HG02571 (cell line): ENCODE measurements at regions not wholly inside any gene's neighbourhood (a gene's known extent, or its start where the extent isn't known, plus 50 kb on each side); places are given as distances from the start of the nearest gene placed in this dataset.

Experiments
- ATAC-seq: cut with Tn5 transposase; IDR thresholded peaks from one replicate; pipeline ENCODE4 v1.9.1; 2021; ENCODE audit warnings: mild to moderate bottlenecking, moderate library complexity; ENCODE audit not compliant: unreplicated experiment

DNA sequence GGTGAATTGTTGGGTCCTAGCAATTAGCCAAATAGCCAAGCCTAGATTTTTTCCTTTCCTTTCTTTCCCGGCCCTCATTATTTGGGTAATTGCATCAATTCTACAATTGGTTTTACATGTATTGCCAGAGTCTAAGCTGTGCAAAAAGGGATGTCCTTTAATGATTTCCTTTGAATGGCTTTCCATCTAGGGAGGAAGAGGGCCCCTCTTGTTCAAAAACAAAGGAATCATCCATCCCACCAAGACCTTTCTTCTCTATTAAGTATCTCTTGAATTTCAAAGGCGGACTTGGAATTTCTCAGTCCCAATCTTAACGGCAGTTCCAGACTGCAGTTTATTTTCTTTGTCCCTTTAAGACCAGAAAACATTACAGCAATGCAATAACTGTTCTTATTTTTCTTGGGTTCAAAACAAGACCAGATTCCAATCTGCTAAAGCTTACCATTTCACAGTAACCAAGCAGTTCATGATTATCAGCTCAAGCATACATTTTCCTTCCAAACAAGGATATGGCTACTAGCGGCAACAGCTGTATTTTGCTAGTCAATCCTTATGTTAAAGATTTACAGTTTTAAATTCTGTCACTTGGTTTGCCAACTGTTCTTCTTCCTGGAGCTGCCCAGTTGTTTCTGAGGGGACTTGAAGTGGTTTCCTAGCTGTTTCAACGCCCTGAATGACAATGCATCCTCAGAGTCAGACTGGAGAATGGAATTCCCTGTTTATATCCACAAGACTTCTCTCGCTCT, 91.4 kb upstream of the LRIG1 start:
- ATAC-seq, result no peak

DNA sequence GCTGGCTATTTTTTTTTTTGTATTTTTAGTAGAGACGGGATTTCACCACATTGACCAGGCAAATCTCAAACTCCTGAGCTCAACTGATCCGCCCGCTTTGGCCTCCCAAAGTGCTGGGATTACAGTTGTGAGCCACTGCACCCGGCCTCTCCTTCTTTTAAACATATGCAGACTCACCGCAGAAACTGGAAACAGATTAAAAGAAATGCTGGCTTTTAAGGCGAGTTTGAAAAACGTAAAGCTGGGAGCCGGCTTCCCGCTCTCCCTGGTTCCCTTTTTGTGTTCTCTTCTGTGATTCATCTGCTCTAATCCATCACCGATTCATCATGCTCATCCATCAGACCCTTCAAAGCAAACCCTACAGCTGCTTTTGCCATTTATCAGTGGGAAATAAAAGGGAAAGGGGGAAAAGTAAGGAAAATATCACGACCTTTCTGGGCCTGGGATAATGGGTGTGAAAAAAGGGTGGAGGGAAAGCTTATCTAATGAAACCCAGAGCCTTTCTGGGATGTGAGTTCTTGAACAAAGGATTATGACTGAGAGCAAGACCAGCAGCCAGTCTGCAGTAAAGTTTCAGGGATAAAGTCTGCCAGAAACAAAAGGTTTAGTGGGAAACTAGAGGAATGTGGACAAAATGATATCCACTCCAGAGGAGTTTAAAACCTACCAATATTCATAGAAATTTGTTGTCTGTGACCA, 92.3 kb upstream of the LRIG1 start:
- no peak for ATAC-seq

DNA sequence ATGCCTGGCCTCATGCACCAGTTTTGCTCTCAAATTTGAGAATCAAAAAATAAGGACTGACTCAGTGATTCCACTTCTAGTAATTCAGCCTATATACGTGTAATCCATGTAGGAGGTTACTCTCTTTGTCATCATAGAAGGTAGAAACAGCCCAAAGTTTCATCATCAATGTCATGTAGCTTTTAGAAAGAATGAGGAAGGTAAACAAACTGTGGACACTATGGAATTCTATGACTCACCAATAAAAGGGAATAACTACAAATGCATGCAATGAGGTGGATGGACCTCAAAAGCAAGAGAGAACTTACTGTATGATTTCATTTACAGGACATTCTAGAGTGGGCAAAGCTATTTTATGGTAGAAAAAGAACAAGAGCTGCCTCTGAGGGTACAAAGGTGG, 93.2 kb upstream of the LRIG1 start:
- ATAC-seq, result no peak

DNA sequence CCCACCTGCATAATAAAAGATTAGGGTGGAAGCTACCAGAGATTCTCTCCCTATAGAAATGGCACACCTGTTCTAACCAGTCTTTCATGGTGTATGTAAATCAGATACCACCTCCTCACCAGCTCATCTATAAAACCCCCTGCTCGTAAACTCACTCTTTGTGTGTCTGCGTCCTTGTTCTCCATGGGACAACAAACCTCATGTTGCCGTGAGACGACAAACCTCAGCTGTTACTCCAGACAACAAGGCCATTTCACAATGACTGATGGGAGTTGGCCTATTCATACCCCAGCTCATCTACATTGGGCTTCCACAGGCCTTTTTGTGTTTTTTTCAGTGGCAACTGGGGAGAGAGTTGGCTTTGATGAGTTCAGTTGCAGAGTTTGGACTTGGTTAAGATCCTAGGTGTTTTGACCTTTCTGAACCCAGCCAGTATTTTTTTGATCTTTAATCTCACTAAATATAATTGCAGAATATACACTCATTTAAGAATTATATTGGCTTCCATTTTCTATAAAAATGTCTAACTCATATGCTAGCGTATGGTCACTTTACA, 96.6 kb upstream of the LRIG1 start:
- no peak for ATAC-seq

DNA sequence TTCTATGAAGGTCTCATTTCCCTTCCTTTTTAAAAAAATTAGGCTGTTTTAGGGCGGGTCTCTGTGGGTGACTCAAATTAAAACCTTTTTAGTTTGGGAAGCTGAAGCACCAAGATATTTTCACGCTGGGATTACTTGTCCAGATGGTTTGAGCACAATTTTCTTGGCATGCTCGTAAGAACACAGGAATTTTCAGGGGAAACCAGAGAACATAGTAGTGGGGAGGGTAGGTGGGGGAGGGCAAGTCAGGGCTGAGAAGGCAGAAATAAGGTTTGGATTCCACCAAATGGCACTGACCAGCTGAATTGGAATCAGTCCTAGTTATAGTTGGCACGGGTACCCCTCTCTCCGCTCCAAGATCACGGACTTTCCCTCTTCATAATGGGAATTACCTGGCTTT, 97.3 kb upstream of the LRIG1 start:
- no peak for ATAC-seq

DNA sequence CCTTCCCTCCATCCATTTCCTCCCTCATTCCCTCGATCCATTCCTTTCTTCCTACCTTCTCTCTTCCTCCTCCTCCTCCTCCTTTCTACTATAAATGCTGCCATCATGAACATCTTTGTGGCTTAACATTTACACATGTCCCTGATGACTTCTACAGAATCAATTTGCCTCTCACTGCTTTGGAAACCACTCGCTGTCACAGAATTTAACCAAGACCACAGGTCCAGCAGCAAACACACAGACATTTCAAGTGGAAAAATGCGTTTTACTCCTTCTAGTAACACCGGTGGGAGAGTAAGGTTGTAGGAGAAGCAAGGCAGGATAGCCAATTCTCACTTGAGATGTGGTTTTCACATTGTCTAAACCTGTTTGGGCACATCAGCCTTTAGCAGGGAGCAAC, 101.4 kb upstream of the LRIG1 start:
- no peak for ATAC-seq

DNA sequence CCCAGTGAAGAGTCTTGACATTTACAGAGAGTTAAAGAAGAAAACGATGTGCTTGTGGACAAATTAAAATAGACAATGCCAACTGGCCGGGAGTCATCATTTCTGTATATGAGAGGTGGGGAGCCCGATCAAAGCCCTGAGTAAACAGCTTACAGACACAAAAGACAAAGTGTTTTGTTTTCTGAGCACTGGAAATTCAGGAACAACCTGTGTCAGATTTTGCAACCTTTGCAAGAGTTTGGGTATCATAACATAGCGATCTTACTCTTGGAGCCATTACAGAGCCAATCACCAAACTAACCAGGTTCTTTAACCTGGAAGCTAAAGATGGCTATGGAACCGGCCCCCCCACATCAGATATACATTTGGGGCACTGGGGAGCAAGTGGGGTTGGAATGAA, 101.9 kb upstream of the LRIG1 start:
- no peak for ATAC-seq

DNA sequence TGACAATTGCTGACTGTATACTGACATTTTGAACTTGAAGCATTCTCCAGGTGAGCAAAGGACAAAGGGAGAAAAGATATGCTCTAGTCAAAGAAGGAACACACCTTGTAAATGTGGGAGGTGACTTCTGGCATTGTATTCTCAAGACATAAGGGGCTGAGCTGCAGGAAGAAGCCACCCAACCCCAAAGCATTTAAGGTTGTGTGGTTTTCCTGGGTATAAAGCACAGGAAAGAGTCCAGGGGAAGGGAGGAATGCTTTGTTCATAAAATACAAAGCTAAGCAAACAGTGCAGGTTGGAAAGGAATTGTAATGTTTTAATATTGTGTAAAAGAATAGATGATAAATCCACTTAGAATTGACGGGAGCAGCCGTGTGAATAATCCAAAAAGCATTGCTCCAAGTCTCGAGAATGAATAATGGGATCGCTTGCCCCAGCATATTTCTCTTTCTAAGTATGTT, 102.4 kb upstream of the LRIG1 start:
- ATAC-seq, result no peak

DNA sequence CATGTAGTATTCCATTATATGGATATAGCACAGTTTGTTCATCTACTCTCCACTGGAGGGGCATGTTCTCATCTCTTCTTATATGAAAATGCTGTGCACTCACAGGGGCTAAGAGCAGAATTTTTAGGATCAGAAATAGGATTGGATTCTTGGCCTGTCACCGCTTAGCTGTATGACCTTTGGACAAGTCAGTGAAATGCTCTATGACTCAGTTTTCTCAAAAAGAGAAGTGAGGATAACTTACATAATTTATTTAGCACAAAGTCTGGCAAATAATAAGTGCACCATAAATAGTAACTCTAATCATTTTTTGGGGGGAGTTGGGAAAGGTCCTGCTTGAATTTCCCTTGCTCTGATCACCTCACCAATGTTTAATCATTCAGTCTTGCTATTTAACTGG, 103.7 kb upstream of the LRIG1 start:
- ATAC-seq, result no peak

DNA sequence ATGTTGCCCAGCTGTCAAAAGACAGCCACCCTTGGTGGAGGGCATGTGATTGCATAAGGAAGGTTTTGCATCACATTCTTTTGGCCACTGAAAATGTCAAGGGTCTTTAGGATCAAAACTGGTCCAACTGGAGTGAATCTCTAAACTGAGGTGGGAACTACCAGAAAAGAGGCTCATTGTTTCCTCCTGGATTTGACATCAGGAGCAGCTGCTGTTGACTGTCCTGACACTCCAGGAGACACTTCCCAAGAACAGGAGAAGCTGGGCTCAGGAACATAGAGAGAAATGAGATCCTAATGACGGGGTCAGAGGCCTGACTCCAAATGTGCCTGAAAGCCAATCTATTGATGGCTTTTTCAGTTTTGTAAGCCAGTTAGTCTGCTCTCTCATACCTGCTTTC, 105.3 kb upstream of the LRIG1 start:
- no peak for ATAC-seq

DNA sequence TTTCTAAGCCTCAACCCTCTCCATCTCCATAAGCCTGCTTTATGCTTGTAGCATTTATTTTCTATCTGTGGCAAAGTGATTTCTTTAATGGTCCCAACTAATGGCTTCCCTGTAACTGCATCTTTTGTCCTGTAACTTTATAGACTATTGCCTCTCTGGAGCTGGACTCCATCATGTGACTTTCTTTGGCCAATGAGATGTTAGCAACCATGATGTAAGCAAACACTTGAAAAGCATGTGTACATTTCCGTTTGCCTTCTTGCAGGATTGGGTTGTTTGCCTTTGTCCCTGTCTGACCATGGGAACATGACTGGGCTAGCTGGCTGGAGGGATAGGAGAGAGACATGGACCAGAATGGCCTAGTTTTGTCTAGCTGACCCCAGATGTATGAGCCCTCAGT, 106.0 kb upstream of the LRIG1 start:
- no peak for ATAC-seq

DNA sequence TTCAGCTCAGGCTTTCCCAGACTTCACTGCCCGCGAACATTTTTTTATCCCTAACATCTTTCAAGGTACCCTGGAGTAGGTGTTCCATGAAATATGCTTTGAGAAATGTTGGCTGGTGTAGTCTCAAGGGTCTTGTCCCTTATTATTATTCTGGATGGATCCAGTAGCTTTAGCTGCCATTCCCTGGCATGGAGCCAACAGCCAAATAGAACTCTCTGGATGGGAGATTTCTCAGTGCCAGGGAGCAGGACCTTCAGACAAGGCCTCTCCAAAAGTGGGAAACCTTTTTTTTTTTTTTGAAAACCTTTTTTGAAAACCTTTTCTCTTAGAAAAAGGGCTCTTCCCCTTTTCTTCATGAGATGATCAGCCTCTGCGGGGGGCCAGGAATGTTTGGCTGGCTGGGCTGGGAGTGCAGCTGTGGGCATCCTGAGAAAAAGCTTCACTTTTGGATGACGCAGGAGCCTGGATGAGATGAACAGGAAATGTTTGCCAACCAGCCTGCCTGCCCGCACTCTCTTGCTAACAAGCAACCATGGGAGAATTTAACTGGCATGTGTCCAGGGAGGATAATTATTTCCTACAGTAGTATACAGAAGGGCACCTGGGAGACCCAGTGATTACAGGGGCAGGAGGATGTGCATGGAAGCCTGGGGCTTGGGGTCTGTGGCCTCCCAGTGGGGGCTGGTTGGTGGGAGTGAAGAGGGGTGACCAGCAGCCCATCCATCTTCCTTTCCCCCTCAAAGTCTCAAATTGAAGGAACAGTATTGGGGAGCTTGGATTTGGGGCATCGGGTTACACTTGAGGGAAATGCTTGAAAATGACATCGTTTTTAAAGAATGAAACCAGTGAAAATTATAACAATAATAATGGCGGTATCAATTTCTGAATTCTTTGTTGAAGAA, 109.1 kb upstream of the LRIG1 start:
- no peak for ATAC-seq

DNA sequence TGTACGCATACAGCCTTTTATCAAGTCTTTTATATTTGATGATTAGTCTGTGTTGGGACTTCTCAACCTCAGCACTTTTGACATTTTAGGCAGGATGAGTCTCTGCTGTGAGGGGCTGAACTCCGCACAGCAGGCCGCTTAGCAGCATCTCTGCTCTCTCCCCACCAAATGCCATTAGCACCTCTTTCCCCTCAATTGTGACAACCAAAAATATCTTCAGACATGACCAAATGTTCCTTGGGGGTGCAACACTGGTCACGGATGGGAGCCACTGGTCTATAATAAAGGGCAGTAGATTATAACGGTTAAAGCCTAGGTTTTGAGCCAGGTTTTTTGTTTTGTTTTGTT, 109.7 kb upstream of the LRIG1 start:
- ATAC-seq, result no peak

DNA sequence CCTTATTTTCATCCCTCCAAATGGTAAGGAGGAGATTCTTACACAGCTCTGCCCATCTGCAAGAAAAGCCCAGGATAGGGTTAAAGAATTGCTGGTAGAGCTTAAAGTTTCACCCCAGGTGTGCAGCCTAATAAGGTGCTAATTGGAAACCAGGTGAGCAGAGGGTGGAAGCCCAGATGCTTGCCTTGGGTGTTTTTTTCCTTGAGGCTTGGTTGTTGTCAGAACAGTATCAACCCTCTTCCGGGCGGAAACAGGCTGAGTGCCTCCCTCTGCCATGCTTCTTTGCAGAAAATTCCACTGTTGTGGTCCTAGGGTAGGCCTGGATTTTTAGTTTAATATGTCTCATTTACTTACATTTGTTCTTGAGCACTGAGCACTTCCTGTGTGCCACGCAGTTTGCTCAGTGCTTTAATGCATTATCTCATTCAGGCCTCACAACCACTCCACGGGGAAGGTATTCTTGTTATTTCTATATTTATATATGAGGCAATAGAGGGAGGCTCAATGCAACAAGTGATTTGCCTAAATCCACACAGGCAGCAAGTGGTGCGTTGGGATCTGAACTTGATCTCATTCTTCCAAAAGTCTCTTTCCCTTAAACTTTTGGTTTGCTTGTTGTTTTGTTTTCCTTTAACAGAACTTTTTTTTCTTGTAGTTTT, 115.0 kb upstream of the LRIG1 start:
- ATAC-seq, result no peak

DNA sequence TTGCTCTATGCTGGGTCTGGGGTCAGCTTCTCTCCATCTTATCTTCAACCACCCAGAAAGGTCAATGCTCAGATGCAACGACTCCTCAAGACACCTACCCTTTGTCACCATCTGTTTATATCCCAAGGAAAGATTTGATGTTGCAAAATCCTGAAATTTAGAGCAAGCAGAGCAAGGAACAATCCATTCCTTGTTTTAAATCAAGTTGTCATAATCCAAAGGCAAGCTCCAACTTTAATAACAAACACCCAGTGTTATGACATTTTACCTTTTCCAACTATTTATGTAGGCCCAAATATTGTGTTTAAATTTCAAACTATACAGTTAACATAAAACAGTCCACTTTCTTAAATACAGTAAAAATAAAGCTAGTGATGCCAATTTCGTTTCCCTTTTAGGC, 116.5 kb upstream of the LRIG1 start:
- ATAC-seq, result no peak

DNA sequence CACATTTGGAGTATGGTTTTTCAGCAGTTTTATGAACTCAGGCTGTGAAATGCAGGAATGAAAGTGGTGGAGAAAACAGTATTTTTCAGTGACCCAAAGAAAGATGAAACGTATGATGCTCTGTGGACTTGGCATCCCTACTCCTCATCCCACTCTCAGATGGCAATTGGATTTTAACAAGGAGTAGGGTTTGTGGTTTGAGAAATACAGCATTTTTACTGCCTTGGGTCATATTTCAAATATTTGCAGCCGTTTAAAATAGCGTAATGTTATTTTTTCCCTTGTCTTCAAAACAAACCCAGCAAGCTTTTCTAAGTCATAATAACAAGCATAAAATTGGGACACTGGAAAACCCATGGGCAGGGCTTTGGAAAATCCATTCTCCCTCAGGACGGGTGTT, 117.2 kb upstream of the LRIG1 start:
- no peak for ATAC-seq

DNA sequence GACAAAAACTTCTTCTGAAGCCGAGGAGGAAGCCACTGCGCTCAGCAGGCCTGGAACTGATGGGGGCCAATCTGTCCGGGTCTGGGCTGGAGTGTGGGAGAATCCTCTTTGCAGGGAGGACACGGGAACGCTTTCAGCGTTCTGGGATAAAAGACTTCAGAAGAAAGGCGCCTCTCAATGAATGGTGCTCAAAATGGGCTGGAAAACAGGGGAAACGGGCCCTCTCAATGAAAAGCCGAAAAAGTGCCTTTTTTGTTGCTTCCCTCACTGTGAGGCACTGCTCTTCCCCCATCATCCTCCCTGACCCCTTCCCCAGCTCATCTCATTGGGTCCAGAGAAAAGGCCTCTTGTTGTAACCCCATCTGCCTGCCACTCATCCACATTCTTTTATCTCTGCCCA, 119.5 kb upstream of the LRIG1 start:
- no peak for ATAC-seq

DNA sequence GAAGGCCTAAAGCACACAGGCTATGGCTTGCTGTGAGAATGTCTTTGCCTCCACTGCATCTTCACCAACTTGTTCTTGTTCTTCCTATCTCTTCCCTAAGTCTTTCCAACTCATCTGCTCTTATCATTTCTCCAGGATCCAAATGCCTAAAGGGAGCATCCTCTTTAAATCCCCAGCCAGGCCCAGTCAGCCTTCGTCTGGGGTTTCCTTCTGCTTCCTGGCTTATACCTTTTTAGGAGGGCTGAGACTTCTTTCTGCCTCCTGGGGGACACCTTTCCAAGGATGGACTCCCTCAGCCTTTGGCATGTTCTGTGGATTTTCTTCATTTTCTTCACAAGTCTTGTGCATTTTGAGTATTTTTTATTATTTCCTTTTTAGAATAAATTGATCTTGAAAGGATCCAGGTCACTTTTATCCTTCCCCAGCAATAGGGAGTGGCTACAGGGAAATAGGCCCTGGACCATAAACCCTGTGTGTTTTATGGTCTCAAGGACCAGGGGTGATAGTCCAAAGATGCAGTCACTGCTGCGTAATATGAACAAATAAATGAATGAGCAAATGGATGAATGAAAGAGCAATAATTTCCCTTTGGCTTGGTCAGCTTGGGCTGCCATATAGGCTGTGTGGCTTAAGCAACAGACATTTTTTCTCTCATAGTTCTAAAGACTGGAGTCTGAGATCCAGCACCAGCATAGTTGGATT, 122.1 kb upstream of the LRIG1 start:
- ATAC-seq, result no peak

DNA sequence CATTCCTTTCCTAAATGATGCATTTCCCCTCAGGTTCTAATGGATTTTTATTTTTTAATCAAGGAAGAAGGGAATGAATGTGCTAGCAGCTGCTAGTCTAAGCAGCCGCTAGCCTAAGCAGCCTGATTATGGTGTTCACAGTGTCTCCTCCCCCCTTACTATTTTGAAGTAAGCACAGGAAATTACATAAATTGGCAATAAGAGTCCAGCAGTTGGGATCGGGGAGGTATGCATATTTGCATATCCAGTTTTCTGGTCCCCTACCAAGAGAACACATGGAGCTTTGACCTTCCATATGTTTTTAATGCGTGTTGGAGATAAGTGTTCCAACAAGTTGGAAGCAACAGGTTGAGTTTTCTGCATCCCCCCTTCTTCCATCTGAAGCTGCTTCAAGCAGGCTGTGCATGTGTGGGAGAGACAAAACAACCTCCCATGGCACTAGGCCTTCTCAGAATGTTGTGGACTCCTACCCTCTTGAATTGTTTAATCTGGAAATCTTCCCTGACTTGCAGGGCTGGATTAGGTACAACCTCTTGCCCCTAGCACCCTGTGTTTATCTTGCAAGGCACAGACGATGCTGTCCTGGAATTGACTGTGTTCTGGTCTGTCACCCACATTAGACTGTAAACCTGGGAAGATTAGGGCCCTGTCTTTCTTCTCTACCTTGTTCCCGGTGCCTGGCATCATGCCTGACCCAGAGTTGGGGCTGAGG, 124.8 kb upstream of the LRIG1 start:
- ATAC-seq, result no peak
